NCI-H2196 treated with DMSO at 0.1 percent for 48 hours (cell line): ENCODE measurements at regions not wholly inside any gene's neighbourhood (a gene's known extent, or its start where the extent isn't known, plus 50 kb on each side); places are given as distances from the start of the nearest gene placed in this dataset.

Experiments
- DNase-seq: peaks from one replicate; lab custom pipeline; 2025; ENCODE audit not compliant: unreplicated experiment; lab: John Stamatoyannopoulos, UW

- DNase-seq = no peak
These were observed 96.2 kb upstream of the INSIG1 start for GRCh38 chr7:155201325-155202087.

DNA sequence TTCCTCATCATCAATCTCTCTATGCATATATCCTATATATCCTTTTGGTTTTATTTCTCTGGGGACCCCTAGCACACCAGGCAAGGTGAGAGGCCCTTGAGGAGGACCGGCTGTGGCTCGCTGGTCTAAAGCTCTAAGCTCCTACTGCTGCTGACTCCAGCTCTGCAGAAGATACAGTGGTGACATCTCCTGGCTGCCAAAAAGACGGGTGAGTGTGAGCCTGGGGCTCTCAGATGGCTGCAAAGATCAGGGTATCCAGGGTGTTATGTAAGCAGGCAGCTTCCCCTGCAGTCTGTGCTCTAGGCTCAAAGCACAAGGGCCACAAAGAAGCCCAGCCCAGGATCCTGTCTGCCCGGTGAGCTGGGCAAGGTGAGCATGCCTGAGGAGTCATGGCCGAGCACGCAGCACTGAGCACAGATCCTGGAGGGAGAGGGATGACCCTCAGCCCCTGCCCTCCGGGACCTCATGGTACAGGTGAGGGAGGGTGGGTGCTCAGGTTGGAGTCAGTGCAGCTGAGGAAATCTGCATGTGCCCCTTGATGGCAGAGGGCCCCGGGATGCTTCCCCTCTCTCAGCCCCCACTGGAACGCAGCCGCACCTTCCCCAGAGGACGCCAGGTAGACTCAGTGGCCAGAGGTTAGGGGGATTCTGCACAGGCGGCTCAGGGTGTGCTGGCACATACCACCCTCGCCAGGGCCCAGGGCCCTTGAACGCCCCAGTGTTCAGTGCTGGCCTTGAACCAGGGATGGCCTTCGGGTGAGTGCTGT lies 95.4 kb upstream of the INSIG1 start:
- no peak for DNase-seq

- DNase-seq = no peak
These were observed 94.4 kb upstream of the INSIG1 start for GRCh38 chr7:155203059-155203881.

- DNase-seq = no peak
These were observed 93.6 kb upstream of the INSIG1 start for GRCh38 chr7:155203882-155204691.

DNA sequence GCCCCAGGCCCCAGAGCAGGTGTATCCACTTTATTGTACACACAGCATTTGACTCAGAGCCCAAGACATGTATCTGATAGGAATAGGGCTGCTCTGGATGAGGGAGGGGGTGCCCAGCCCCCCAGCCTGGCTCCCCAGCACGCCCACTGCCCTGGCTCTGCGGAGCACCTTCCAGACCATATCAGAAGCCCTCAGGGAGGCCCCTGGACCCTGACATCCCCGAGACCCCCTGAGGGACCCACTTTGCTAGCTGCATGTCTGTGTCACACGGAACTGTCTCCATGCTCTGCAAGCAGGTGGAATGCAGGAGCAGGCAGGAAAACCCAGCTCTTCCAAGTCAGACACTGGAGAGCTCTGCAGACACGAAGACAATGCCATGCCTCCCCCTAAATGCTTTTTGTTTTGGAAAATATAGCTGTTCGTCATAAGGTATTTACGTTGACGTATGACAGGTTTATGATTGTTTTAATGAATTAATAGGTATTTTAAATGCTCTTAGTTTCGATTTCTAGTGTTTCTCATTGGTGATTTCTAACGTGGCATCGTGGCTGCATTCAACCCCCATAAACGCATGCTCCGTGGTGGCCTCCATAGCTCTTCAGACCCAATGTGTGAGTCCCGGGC lies 92.8 kb upstream of the INSIG1 start:
- no peak for DNase-seq

- no peak for DNase-seq
These were observed 92.0 kb upstream of the INSIG1 start for GRCh38 chr7:155205368-155206317.

DNA sequence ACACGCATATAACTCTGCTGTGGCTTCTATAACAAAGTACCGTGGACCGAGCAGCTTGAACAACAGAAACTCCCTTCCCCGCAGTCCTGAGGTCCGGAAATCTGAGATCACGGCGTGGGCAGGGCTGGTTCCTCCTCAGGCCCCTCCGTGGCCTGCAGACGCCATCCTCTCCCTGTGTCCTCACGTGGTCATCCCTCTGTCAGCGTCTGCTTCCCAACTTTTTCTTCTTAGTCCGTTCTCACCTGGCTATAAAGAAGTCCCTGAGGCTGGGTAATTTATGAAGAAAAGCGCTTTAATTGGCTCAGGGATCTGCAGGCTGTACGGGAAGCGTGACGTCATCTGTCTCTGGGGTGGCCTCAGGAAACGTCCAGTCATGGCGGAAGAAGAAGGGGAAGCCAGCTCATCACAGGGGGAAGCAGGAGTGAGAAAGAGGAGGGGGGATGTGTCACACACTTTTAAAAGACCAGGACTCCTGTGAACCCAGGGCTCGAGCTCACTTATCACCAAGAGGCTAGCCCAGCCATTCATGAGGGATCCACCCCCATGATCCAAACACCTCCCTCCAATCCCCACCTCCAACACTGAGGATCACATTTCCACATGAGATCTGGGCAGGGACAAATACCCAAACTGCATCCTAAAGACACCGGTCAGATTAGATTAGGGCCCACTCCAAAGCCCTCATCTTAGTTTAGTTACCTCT lies 91.2 kb upstream of the INSIG1 start:
- DNase-seq = no peak

GRCh38 chr7:155207326-155208002 lies 90.2 kb upstream of the INSIG1 start:
- DNase-seq = no peak

DNA sequence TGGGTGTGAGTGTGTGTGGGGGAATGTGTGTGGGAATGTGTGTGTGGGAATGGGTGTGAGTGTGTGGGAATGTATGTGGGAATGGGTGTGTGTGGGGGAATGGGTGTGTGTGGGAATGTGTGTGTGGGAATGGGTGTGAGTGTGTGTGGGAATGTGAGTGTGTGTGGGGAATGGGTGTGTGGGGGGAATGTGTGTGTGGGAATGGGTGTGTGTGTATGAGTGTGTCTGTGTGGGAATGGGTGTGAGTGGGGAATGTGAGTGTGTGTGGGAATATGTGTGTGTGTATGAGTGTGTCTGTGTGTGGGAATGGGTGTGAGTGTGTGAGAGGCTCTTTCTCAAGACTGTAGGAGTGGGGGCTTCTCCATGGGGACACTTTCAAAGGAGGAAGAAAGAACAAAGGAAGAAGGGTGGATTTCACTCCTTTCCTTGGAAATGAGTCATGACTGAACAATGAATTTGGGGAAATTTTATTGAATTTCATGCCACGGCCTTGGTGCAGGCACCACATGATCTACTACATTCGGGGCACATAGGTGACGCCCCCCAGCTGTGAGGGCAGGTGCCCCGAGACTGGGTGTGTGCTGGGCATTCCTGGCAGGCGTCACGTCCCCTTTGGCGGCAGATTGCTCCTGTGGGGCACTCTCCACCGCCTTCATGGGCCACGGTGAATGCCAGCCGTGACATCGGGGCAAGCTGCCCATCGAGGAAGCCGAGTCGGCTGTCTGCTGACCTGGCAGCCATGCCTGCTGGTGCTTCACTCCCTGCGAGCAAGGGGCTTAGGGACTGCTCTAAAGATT lies 88.8 kb upstream of the INSIG1 start:
- DNase-seq = no peak

DNA sequence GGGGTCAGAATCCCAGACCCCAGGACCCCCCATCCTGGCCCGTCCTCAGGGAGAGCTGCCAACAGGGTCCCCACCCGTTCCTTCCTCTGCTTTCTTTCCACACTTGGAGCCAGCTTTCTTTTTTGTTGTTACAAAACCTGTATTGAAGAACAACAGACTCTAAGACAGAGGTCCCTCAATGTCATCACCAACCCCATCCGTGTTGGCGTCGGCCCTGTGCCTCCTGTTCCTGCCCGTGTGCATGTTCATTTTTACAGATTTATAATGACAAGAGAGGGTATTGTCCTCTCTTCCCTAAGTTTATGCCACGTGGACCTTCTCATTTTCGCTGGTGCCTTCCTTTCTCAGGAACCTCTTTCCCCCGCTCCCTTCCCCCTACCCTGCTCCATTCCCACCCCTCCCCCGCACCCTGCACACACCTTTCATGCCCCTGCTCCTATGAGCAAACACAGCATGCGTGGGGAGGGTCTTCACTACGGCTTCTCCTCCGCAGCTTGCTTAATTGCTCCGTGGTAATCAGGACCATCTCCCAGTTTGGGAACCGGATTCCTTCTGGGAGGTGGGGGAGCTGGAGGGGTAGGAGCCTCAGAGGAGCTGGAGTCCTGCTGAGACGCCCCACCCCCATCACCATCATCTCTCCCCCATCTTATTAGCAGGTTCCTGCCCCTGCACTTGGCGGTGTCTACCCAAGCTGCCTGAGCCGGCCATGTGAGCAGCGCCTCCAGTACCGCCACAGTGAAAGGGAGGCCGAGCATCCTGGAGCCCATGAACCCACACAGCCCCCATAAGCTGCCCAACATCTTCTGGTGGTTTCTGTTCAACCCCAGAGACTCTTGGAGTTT lies 88.0 kb upstream of the INSIG1 start:
- DNase-seq = no peak

DNA sequence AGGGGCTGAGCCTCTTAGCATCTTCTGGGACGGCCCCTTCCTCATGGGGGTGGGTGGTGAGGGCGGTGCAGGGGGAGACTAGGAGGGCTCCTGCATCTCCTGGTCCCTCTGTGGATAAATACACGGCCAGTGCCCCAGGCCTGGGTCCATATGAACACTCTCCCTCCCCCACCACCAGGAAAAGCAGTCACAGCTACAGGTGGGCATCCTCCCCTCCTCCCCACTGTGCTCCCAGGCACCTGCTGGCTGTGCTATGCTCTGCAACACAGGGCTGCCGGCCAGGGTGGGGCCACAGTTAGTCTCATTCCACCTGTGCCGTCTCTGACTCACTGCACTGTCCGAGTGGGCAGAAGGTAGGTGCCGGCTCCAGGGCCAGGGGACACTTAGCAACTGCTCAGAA lies 87.3 kb upstream of the INSIG1 start:
- DNase-seq = no peak

DNA sequence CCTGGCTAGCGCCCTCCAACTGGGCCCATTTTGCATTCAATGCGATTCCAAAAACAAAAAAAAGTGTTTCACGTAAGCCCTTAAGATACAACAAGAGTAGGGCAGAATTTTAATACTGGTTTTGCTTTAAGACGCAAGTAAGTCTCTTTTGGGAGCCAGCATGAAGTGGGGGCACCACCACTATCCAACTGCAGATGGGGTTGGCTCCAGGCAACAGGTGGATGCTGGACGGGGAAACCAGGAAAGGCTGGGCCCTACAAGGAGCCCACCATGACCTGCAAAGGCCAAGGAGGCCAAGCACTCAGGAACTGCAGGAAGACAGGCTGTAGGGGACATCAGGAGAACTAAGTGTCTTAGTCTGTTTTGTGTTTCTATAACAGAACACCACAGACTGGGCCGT lies 86.5 kb upstream of the INSIG1 start:
- DNase-seq = no peak

DNA sequence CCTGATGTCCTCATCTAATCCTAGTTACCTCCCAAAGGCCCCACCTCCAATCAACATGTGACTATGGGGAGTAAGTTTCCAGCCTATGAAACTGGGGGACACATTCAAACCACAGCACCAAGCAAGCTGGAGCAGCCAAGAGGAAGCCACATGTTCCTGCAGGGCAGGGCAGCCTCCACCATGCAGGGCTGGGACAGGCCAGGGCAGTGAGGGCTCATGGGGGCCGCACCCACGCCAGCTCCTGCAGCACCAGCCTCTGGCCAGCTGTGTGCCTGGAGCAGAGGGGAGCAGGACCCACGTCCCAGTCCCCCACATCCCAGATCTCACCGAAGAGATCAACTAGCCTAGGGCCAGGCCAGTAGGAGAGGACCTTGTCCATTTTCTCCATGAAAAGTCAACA lies 85.9 kb upstream of the INSIG1 start:
- DNase-seq = no peak

DNA sequence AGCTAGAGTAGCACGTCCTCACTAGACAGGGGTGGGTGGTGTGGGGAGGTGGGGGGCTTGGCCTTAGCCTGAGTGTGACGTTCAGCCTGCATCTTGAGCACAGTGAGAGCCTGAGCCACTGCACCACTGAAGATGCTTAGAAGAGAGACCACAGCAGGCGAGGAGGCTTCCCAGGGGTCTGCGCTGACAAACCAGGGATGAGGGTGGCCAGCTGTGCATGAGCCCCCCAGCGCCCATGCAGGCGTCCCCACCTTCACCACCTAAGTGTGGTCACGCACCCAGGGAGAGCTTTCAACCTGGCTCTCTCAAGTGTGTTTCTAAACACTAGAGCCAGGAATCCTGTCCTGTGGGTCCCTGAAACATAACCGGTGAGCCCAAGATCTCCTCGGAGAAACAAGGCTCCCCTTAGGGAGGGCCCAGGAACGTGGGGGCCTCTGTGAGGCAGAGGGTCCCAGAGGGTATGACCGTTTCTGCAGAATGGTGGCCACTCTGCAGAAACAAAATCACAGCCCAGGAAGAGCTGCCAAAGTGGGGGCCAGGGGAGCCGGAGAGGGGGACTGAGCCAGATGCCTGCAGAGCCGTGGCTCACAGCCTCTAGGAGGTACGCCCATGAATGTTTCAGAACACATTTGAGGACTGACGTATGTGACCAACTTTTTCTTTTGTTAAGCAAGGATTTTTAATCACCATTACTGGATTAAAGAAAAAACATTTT lies 85.2 kb upstream of the INSIG1 start:
- DNase-seq = no peak

GRCh38 chr7:155213385-155213784 lies 84.3 kb upstream of the INSIG1 start:
- no peak for DNase-seq
